Vagina (tissue), 2 donors: ENCODE measurements at regions not wholly inside any gene's neighbourhood (a gene's known extent, or its start where the extent isn't known, plus 50 kb on each side); places are given as distances from the start of the nearest gene placed in this dataset.

Experiments used
- CTCF ChIP-seq, 3 experiments: fragments of 450-650 bp in 2 of 3; fragments of 200-600 bp in 1 of 3; sonication (generic) in 1 of 3; IDR thresholded peaks; one replicate each; pipeline ENCODE4 v1.5.1; 2017 to 2019; ENCODE audit warnings: antibody characterized with exemption in 3 of 3, mild to moderate bottlenecking in 2 of 3, moderate library complexity in 2 of 3
- POLR2A ChIP-seq, 2 donors: fragments of 450-650 bp; IDR thresholded peaks; one replicate each; pipeline ENCODE4 v1.6.1; 2017; ENCODE audit warnings: antibody characterized with exemption in 2 of 2, mild to moderate bottlenecking in 2 of 2, moderate library complexity in 2 of 2
- POLR2AphosphoS5 ChIP-seq, 2 donors: sonication (generic); formaldehyde crosslinking; IDR thresholded peaks; one replicate each; pipeline ENCODE4 v1.9.0; 2017; ENCODE audit warnings: antibody characterized with exemption in 2 of 2, mild to moderate bottlenecking in 2 of 2, low read depth in 1 of 2; ENCODE audit not compliant: insufficient read depth in 1 of 2

DNA sequence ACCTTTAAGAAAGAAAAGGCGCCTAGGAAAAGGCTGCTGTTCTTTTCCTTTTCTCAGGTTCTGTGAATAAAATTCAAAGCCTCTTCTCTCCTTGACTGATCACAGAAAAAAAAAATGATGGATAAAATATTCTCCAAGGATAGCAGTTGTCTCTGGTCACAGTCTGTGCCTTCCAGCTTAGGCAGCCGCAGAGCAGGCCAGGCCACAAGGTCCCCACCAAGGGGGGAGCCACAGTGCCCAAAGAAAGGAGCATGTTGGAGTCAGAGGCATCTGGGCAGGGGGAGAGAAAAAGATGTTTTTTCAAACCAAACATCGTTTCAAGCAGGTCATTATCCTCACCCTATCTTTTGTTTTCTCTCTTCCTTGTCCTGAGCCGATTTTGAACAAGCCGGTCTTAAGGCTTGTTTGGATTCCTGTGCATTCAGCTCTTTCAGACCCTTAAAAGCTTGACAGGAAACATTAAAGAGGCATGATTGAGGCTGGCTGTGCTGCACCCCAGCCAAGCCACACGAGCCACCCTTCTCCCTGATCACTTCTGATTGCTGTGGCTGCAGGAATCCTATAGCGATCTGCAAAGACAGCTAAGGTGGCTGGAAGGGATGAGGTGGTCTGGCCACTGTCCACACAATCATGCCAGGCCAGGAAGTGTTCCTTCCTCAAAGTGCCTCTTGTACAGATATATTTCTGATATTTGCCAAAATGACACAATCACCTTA is 284.6 kb upstream of the TLE4 start:
- TF ChIP-seq CTCF (IDR thresholded peaks at IDR 0.05) = no peak
- TF ChIP-seq POLR2A (IDR thresholded peaks at IDR 0.05) = no peak
- no peak for TF ChIP-seq POLR2AphosphoS5 (IDR thresholded peaks at IDR 0.05; ENCODE audit: insufficient read depth in 1 of 2, low read depth in 1 of 2)
